ENCODE measurements at regions not wholly inside any gene's neighbourhood (a gene's known extent, or its start where the extent isn't known, plus 50 kb on each side); places are given as distances from the start of the nearest gene placed in this dataset.

GRCh38 chr9:7639471-7639870, 160.1 kb downstream of the DMAC1 start:
- no peaks in the 10 kb centered on the region for H3K23me2 ChIP-seq (ENCODE audit: low read depth, low read length)
- no peaks in the 10 kb centered on the region for H3K79me2 ChIP-seq (ENCODE audit: control insufficient read depth in 1 of 2, insufficient read depth in 2 of 2, low read length in 2 of 2)
- H3K23ac ChIP-seq (ENCODE audit: insufficient read length): no peak overlapping the region
- H3K27me3 ChIP-seq (replicated peaks in 1 of 4; ENCODE audit: control insufficient read depth in 3 of 4, extremely low read depth in 1 of 4, insufficient read depth in 3 of 4, low read length in 3 of 4): no peaks in the 10 kb centered on the region
- no peak overlapping the region for H3K14ac ChIP-seq (ENCODE audit: insufficient read length)
- TF ChIP-seq RAD21 (IDR thresholded peaks at IDR 0.05 in 1 of 2, conservative IDR thresholded peaks at IDR 0.05 in 1 of 2; ENCODE audit: low read depth in 2 of 2, low read length in 2 of 2) (no peak), JUND (IDR thresholded peaks at IDR 0.05; ENCODE audit: low read length) (no peak), KDM4A (IDR thresholded peaks at IDR 0.05; ENCODE audit: low read depth, low read length, severe bottlenecking) (no peak), ATF3 (IDR thresholded peaks at IDR 0.05; ENCODE audit: insufficient read depth, low read depth, low read length) (no peak)
- H2BK15ac ChIP-seq (ENCODE audit: low read length): no peak overlapping the region
- no peak overlapping the region for H3K18ac ChIP-seq (ENCODE audit: extremely low read depth, low read length)
- H3K56ac ChIP-seq (replicated peaks; ENCODE audit: insufficient read length, low read depth, low read length): no peak overlapping the region
- ChIA-PET CTCF (ENCODE audit: partially characterized antibody) (interaction anchor here (0.6 to 2.0 kb wide), 3 partner anchors 12 to 577 kb away, joined by 3 to 6 read pairs (median 6); no protein-coding TSS in a partner anchor), POLR2A (ENCODE audit: partially characterized antibody) (no interaction called here)
- H3K36me3 ChIP-seq (ENCODE audit: control insufficient read depth in 2 of 4, insufficient read depth in 4 of 4, low read length in 3 of 4): no peaks in the 10 kb centered on the region
- no peak overlapping the region for H2BK12ac ChIP-seq (ENCODE audit: low read depth, low read length)
- H3K4ac ChIP-seq (replicated peaks; ENCODE audit: insufficient read length, low read depth, low read length): no peak overlapping the region
- no peak overlapping the region for H3K9ac ChIP-seq (replicated peaks in 1 of 4; ENCODE audit: extremely low read depth in 1 of 4, low read depth in 3 of 4, low read length in 3 of 4)
- no peak for DNase-seq (ENCODE audit: low read depth in 1 of 2, low spot score in 2 of 2)
- no peak overlapping the region for H3K27ac ChIP-seq (ENCODE audit: low read depth, low read length)
- no peak overlapping the region for H2AFZ ChIP-seq (ENCODE audit: low read length)
- H3K79me1 ChIP-seq (ENCODE audit: low read depth, low read length): no peaks in the 10 kb centered on the region
- H2BK120ac ChIP-seq (replicated peaks; ENCODE audit: low read depth, low read length): no peak overlapping the region
- H2BK5ac ChIP-seq (ENCODE audit: low read depth, low read length): no peak overlapping the region
- no peak for FAIRE-seq
- no peaks in the 10 kb centered on the region for H3K9me3 ChIP-seq (ENCODE audit: insufficient read depth in 2 of 2, low read depth in 1 of 2, low read length in 1 of 2)
- 82% methylated on average over 1 of the region's 1 CpG; no CpG with 5 or more reads in 1 of the 2 experiments for WGBS, 2 experiments (ENCODE audit: extremely low coverage in 1 of 2, insufficient coverage in 1 of 2, insufficient read length in 1 of 2, insufficient replicate concordance in 2 of 2, low coverage in 1 of 2, low lambda C conversion rate in 2 of 2, missing lambda C conversion rate in 1 of 2)
- no peaks in the 10 kb centered on the region; a peak in 1 of 7 replicates for H3K4me1 ChIP-seq (replicated peaks in 1 of 4; ENCODE audit: control insufficient read depth in 3 of 4, insufficient read depth in 4 of 4, low read length in 3 of 4)
- H2AK5ac ChIP-seq (ENCODE audit: low read depth, low read length): no peak overlapping the region
- H3K4me2 ChIP-seq (ENCODE audit: insufficient read depth in 1 of 2, low read depth in 2 of 2, low read length in 2 of 2): no peak overlapping the region
- no peak overlapping the region for H4K91ac ChIP-seq (replicated peaks; ENCODE audit: insufficient read length, low read length)
- H3K4me3 ChIP-seq (ENCODE audit: extremely low read depth in 1 of 4, insufficient read depth in 2 of 4, low read depth in 3 of 4, low read length in 4 of 4): no peak overlapping the region
- H4K5ac ChIP-seq (ENCODE audit: insufficient read length, low read depth, low read length): no peak overlapping the region
- no peaks in the 10 kb centered on the region for H4K20me1 ChIP-seq (replicated peaks in 1 of 2; ENCODE audit: control insufficient read depth in 1 of 2, insufficient read depth in 2 of 2, low read length in 2 of 2)
- H4K8ac ChIP-seq (ENCODE audit: extremely low read depth, insufficient read depth, low read length): no peak overlapping the region
- no peak overlapping the region for H2BK20ac ChIP-seq (ENCODE audit: low read length)

Measured in H1 (cell line).